BLaER1 treated with 17β-estradiol and CSF1 and Interleukin-3, amounts not matched to agents 10 nM and 100 nM (cell line): ENCODE measurements at regions not wholly inside any gene's neighbourhood (a gene's known extent, or its start where the extent isn't known, plus 50 kb on each side); places are given as distances from the start of the nearest gene placed in this dataset.

ENCODE experiments used
- H3K27ac ChIP-seq, 11 experiments: shearing (Covaris generic); formaldehyde crosslinking; 2 replicates each; pipeline ENCODE4 v1.8.1; 2022
- H3K27me3 ChIP-seq, 11 experiments: shearing (Covaris generic); formaldehyde crosslinking; 2 replicates each; pipeline ENCODE4 v1.8.1; 2022
- H3K36me3 ChIP-seq, 11 experiments: shearing (Covaris generic); formaldehyde crosslinking; 2 replicates each; pipeline ENCODE4 v1.8.1; 2022
- H3K4me1 ChIP-seq, 10 experiments: shearing (Covaris generic); formaldehyde crosslinking; 2 replicates each; pipeline ENCODE4 v1.8.1; 2022
- H3K4me2 ChIP-seq, 11 experiments: shearing (Covaris generic); formaldehyde crosslinking; 2 replicates each; pipeline ENCODE4 v1.8.1; 2022
- H3K4me3 ChIP-seq, 10 experiments: shearing (Covaris generic); formaldehyde crosslinking; 2 replicates each; pipeline ENCODE4 v1.8.1; 2022
- H3K9ac ChIP-seq, 11 experiments: shearing (Covaris generic); formaldehyde crosslinking; 2 replicates each; pipeline ENCODE4 v1.8.1; 2022
- H3K9me3 ChIP-seq, 11 experiments: shearing (Covaris generic); formaldehyde crosslinking; replicated peaks in 1 of 11; 2 replicates each; pipeline ENCODE4 v1.8.1; 2022
- H4K20me1 ChIP-seq, 11 experiments: shearing (Covaris generic); formaldehyde crosslinking; 2 replicates each; pipeline ENCODE4 v1.8.1; 2022
- Cebpa-rat ChIP-seq, 11 experiments: shearing (Covaris generic); IDR thresholded peaks; 2 replicates each; pipeline ENCODE4 v1.8.1; 2022

DNA sequence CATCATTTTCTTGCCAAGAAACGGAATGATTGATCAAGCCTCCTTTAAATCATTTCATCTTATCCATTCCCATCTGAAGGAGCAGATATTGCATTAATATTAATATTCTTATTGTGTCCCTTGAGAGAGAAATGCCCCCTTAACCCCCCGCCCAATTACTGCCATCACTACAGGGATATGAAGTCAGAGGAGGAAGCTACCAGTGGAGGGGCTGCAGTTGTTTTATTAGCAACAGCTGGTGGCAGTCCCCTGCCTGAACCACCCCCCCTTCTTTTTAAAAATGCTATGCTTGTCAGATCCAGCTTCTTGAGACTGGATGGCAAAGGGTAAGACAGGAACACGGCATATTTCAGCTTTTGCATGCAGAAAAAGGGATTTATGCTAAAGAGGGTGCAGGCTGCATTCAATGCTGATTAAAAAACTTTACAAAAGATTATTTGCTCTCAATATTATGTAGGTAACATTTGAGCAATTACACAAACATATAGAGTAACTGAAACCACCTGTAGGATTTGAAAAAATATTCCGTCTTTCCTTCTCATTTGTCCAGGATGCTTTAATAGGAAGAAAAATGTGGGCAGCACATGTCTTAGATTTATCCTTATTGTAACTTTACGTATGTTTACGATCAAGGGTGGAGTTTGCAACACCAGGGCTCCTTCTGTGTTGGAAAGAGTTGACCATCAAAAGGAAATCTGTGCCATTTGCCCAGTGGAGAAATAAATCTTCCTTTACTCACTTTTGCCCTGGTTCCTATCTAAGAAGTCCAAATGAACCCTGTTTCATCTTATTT, 77.7 kb downstream of the ZBTB18 start:
- no peaks in the 10 kb centered on the region for H4K20me1 ChIP-seq
- no peaks in the 10 kb centered on the region for H3K27me3 ChIP-seq
- TF ChIP-seq Cebpa-rat (IDR thresholded peaks at IDR 0.05) = no peak
- no peak overlapping the region for H3K9ac ChIP-seq
- peaks cover 0 to 10% (median 4%) of the 10 kb centered on the region in 11 experiments; a peak in 9 of 22 replicates for H3K9me3 ChIP-seq
- H3K4me2 ChIP-seq = no peak overlapping the region
- H3K27ac ChIP-seq = no peak overlapping the region
- H3K4me3 ChIP-seq = no peak overlapping the region
- H3K36me3 ChIP-seq = no peaks in the 10 kb centered on the region
- no peaks in the 10 kb centered on the region for H3K4me1 ChIP-seq

DNA sequence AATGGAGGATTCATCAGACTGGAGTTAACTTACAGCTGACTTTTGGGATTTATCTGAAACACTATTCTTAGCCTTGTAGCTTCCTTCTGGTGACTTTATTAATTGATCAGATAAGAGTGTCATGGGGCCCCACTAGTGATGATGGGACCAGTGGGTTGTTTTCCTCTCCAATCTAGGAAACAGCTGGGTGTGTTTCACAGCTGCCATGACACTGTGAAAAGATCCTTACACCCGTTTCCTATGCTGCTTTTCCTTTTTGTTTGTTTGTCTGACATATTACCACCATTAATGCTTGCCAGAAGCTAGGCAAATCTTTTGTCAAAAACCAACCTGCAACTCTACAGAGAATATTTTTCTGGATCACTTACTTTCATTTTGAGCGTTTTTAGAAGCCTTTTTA, 86.2 kb downstream of the ZBTB18 start:
- Histone ChIP-seq H3K9ac (no peak overlapping the region), H4K20me1 (no peaks in the 10 kb centered on the region), H3K4me1 (peaks cover 0 to 5% (median 0%) of the 10 kb centered on the region in 10 experiments; a peak in 3 of 20 replicates), H3K27me3 (no peaks in the 10 kb centered on the region), H3K27ac (no peak overlapping the region), H3K36me3 (no peaks in the 10 kb centered on the region), H3K9me3 (no peaks in the 10 kb centered on the region), H3K4me3 (no peak overlapping the region), H3K4me2 (peak overlapping the region; percentile 2 to 43 (median 26); a peak in 13 of 22 replicates)
- TF ChIP-seq Cebpa-rat (IDR thresholded peaks at IDR 0.05) = no peak

DNA sequence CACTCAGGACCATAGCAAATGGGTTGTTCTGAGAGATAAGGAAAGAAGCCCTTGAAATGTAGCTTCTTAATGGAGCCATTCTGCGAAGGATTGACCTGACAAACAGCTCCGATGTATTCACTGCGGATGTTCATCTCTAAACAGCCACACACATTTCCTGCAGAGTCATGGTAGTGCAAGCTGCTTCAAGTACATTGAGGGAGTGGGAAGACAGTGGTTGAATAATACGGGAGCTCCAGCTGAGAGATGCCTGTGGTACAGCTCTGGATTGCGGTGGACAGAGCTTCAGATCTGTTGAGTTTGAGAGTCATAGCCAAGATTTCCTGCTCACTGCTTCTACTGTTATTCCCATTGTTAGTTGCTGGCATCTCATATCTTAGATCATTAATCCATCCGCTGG, 86.6 kb downstream of the ZBTB18 start:
- H3K9ac ChIP-seq = no peak overlapping the region
- H4K20me1 ChIP-seq = no peaks in the 10 kb centered on the region
- no peaks in the 10 kb centered on the region for H3K36me3 ChIP-seq
- TF ChIP-seq Cebpa-rat (IDR thresholded peaks at IDR 0.05) = no peak
- H3K4me3 ChIP-seq = no peak overlapping the region
- no peaks in the 10 kb centered on the region for H3K27me3 ChIP-seq
- peak overlapping the region; percentile 2 to 43 (median 26); a peak in 13 of 22 replicates for H3K4me2 ChIP-seq
- no peaks in the 10 kb centered on the region for H3K9me3 ChIP-seq
- H3K27ac ChIP-seq = no peak overlapping the region
- peaks cover 0 to 5% (median 0%) of the 10 kb centered on the region in 10 experiments; a peak in 3 of 20 replicates for H3K4me1 ChIP-seq

DNA sequence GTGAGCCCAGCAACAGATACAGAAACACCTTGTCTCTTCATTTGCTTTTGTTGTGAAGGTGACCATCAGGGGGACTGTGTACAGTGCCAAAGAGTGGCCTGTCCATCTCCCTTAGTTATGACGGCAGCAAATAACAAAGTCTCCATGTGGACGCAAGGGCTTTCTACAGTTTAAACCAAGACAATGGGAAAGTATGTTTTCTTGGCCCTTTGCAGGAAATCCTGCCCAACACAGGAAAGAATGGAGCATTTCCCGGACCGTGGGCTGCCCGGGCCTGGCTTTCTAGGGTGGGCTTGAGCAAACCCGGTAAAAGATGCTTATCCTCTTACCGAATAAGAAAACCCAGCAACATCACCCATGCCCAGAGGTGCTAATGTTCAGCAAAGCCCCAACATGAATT, 87.3 kb downstream of the ZBTB18 start:
- no peaks in the 10 kb centered on the region for H3K27me3 ChIP-seq
- no peak for TF ChIP-seq Cebpa-rat (IDR thresholded peaks at IDR 0.05)
- no peak overlapping the region for H3K4me3 ChIP-seq

DNA sequence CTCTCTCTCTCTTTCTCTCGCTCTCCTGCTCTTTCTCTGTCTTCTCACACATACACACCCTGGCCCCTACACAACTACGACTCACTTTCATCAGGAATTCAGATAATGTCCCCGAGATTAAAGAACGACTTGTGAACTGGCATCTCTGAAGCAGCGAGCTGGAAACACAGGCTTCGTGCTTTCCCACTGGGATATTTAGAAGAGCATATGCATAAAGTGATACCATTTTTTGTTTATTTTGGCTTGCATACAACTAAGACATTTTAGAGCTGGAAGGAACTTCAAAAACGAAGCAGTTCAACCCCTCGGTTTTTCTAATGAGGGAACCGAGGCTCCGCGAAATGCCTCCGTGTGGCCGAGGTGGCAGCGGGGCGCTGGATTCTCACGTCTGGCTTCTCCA, 88.6 kb downstream of the ZBTB18 start:
- Histone ChIP-seq H3K36me3 (no peaks in the 10 kb centered on the region), H3K9ac (no peak overlapping the region), H3K4me2 (no peak overlapping the region), H3K9me3 (no peaks in the 10 kb centered on the region), H3K27ac (no peak overlapping the region), H3K4me3 (no peak overlapping the region), H3K27me3 (no peaks in the 10 kb centered on the region), H3K4me1 (peaks cover 0 to 5% (median 0%) of the 10 kb centered on the region in 10 experiments; a peak in 3 of 20 replicates), H4K20me1 (no peaks in the 10 kb centered on the region)
- TF ChIP-seq Cebpa-rat (IDR thresholded peaks at IDR 0.05) = no peak

More for the DNA sequence above, 87.3 kb downstream of the ZBTB18 start:
- Histone ChIP-seq H4K20me1 (no peaks in the 10 kb centered on the region), H3K9ac (no peak overlapping the region), H3K4me2 (no peak overlapping the region), H3K4me1 (peaks cover 0 to 5% (median 0%) of the 10 kb centered on the region in 10 experiments; a peak in 3 of 20 replicates), H3K36me3 (no peaks in the 10 kb centered on the region), H3K9me3 (no peaks in the 10 kb centered on the region), H3K27ac (no peak overlapping the region)

DNA sequence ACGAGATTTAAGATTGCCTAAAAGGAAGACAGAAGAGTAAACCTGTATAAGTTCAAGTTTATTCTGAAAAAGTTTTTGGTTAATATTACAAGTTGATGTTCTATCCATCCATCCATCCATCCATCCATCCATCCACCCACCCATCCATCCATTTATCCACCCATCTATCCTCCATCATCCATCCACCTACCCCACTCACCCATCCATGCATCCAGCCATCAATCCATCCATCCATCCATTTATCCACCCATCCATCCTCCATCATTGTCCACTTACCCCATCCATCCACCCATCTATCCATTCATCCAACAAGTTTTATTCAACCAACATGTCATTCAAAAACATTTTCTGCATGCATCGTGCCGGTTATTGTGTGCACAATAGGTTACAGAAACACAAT, 89.3 kb downstream of the ZBTB18 start:
- Histone ChIP-seq H3K36me3 (no peaks in the 10 kb centered on the region), H3K4me1 (peaks cover 0 to 5% (median 0%) of the 10 kb centered on the region in 10 experiments; a peak in 3 of 20 replicates), H3K9ac (no peak overlapping the region), H3K4me2 (no peak overlapping the region), H3K27ac (no peak overlapping the region), H3K9me3 (no peaks in the 10 kb centered on the region), H3K27me3 (no peaks in the 10 kb centered on the region), H3K4me3 (no peak overlapping the region), H4K20me1 (no peaks in the 10 kb centered on the region)
- no peak for TF ChIP-seq Cebpa-rat (IDR thresholded peaks at IDR 0.05)

DNA sequence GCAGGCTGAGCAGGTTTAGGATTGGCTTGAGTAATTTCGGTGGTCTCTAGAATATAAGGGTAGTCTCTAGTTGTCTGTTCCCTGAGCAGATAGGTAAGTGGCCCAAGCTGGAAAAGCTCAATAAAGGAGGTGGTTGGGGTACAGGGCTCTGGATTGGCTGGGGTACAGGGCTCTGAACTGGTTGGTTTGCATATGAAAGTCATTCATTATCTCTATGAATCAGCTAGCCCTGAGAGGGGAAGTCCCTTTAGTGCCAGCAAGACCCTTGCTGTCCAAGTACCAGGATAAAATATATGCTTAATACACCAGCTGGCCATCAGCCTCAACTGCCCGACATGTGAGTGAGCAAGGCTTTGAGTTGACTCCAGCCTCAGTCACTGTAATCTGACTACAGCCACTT, 93.0 kb downstream of the ZBTB18 start:
- no peaks in the 10 kb centered on the region for H3K27me3 ChIP-seq
- no peaks in the 10 kb centered on the region for H4K20me1 ChIP-seq
- H3K4me2 ChIP-seq = no peak overlapping the region
- no peak overlapping the region for H3K27ac ChIP-seq
- H3K9me3 ChIP-seq = no peaks in the 10 kb centered on the region
- H3K4me3 ChIP-seq = no peak overlapping the region
- peaks cover 0 to 14% (median 12%) of the 10 kb centered on the region in 10 experiments; a peak in 16 of 20 replicates for H3K4me1 ChIP-seq
- H3K36me3 ChIP-seq = no peaks in the 10 kb centered on the region
- no peak overlapping the region for H3K9ac ChIP-seq
- no peak for TF ChIP-seq Cebpa-rat (IDR thresholded peaks at IDR 0.05)

DNA sequence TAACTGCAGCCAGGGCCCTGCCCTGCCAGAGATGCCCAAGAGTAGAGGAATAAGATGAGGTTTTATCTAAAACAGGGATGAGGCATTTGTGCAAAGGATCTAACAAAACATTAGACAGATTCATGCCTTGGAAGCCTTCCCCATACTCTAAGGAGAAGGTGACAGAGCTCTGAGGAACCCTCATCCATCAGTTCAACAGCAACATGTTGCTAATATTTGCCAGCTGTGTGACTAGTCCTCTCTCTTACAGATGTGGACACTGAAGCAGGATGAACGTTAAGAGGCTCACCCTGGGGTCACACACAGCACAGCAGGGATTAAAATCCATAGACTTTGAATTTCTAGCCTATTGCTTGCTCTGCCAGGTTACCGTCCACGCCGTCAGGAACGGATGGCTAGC, 99.0 kb downstream of the ZBTB18 start:
- H4K20me1 ChIP-seq = no peaks in the 10 kb centered on the region
- H3K4me3 ChIP-seq = no peak overlapping the region
- H3K4me1 ChIP-seq = peaks cover 0 to 23% (median 21%) of the 10 kb centered on the region in 10 experiments; a peak in 16 of 20 replicates
- no peak overlapping the region for H3K4me2 ChIP-seq
- H3K27me3 ChIP-seq = peaks cover 0 to 8% (median 0%) of the 10 kb centered on the region in 11 experiments; a peak in 2 of 22 replicates
- TF ChIP-seq Cebpa-rat (IDR thresholded peaks at IDR 0.05) = no peak
- H3K9me3 ChIP-seq = no peaks in the 10 kb centered on the region
- no peak overlapping the region for H3K27ac ChIP-seq
- H3K36me3 ChIP-seq = no peaks in the 10 kb centered on the region
- H3K9ac ChIP-seq = no peak overlapping the region

DNA sequence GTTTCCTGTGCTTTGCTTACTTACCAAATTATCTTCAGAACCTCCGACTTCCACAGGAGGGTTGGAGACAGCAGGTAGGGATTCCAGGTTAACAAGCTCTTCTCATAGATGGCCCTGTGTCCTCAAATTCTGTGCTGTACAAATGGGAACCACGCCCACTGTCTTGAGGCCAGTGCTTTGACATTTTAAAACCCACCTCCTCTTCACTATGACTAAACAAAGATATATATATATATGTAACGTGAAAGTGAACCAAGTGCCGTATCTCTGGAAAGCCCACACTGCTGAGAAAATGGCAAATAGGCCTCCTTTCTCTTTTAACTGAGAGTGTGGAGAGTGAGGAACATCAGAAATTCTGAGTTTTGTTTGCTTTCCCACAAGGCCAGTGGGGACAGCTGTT, 99.6 kb downstream of the ZBTB18 start:
- no peaks in the 10 kb centered on the region for H3K36me3 ChIP-seq
- no peak overlapping the region for H3K27ac ChIP-seq
- peaks cover 0 to 9% (median 0%) of the 10 kb centered on the region in 11 experiments; a peak in 3 of 22 replicates for H3K27me3 ChIP-seq
- H3K4me2 ChIP-seq = no peak overlapping the region
- H3K4me1 ChIP-seq = peaks cover 0 to 29% (median 26%) of the 10 kb centered on the region in 10 experiments; a peak in 16 of 20 replicates
- H3K9me3 ChIP-seq = no peaks in the 10 kb centered on the region
- H3K4me3 ChIP-seq = no peak overlapping the region
- no peak overlapping the region for H3K9ac ChIP-seq
- H4K20me1 ChIP-seq = no peaks in the 10 kb centered on the region
- no peak for TF ChIP-seq Cebpa-rat (IDR thresholded peaks at IDR 0.05)

DNA sequence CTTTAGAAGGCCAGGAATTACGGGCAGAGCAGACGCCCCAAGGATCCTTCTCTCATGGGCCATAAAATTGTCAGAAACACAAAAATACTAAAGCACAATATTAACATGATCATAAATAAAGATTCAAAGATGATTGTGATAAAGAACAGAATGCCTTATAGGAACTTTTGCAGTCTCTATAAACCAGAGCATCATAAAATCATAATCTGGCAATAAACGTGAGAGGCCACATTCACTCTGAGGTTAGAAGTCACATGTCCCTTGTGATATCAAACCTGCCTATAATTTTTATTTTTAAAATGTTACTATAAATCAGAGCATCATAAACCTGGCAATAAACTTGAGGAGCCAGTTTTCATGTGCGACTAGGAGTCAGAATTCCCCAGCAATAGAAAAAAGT, 100.5 kb downstream of the ZBTB18 start:
- H3K4me1 ChIP-seq = peaks cover 0 to 34% (median 31%) of the 10 kb centered on the region in 10 experiments; a peak in 16 of 20 replicates
- H3K4me2 ChIP-seq = no peak overlapping the region
- no peak overlapping the region for H3K27ac ChIP-seq
- no peak overlapping the region for H3K9ac ChIP-seq
- TF ChIP-seq Cebpa-rat (IDR thresholded peaks at IDR 0.05) = no peak
- no peaks in the 10 kb centered on the region for H3K9me3 ChIP-seq
- no peaks in the 10 kb centered on the region for H4K20me1 ChIP-seq
- peaks cover 0 to 12% (median 0%) of the 10 kb centered on the region in 11 experiments; a peak in 3 of 22 replicates for H3K27me3 ChIP-seq
- no peak overlapping the region for H3K4me3 ChIP-seq
- H3K36me3 ChIP-seq = no peaks in the 10 kb centered on the region
